GM12878 (cell line): ENCODE measurements at regions not wholly inside any gene's neighbourhood (a gene's known extent, or its start where the extent isn't known, plus 50 kb on each side); places are given as distances from the start of the nearest gene placed in this dataset.

Experiments
- ATF7 ChIP-seq: fragments of 450-650 bp; IDR thresholded peaks from 2 replicates; pipeline ENCODE4 v1.6.1; 2016; ENCODE audit warnings: low read depth, mild to moderate bottlenecking
- BRCA1 ChIP-seq: IDR thresholded peaks from 2 replicates; pipeline ENCODE4 v1.6.1; 2011; ENCODE audit warnings: low read depth, low read length, improper control_type of control experiment
- CHD2 ChIP-seq: IDR thresholded peaks from 2 replicates; pipeline ENCODE4 v1.6.1; 2011; ENCODE audit warnings: low read depth, low read length, improper control_type of control experiment, borderline replicate concordance
- EZH2 ChIP-seq: IDR thresholded peaks from 2 replicates; pipeline ENCODE4 v1.6.1; 2012; ENCODE audit warnings: low read depth, mild to moderate bottlenecking, control low read depth, inconsistent platforms, low read length, borderline replicate concordance; ENCODE audit not compliant: control insufficient read depth
- HCFC1 ChIP-seq: fragments of 150-350 bp; IDR thresholded peaks from 2 replicates; pipeline ENCODE4 v1.6.1; 2014; ENCODE audit warnings: low read length
- POLR2A ChIP-seq: IDR thresholded peaks from 2 replicates; pipeline ENCODE4 v1.6.1; 2011; ENCODE audit warnings: low read depth, mild to moderate bottlenecking, low read length
- POLR2AphosphoS5 ChIP-seq: IDR thresholded peaks from 2 replicates; pipeline ENCODE4 v1.6.1; 2011; ENCODE audit warnings: mild to moderate bottlenecking, low read length, inconsistent platforms
- RAD51 ChIP-seq: fragments of 450-650 bp; IDR thresholded peaks from 2 replicates; pipeline ENCODE4 v1.6.1; 2016; ENCODE audit warnings: moderate library complexity, mild to moderate bottlenecking, inconsistent platforms
- RFX5 ChIP-seq: IDR thresholded peaks from 2 replicates; pipeline ENCODE4 v1.6.1; 2011; ENCODE audit warnings: low read depth, low read length, improper control_type of control experiment
- TF ChIP-seq, protein P1 (sequence below), 3 experiments: IDR thresholded peaks in 2 of 3; conservative IDR thresholded peaks in 1 of 3; 2 replicates each; pipeline ENCODE4 v1.5.1; 2011; ENCODE audit warnings: low read depth in 3 of 3, low read length in 3 of 3, mild to moderate bottlenecking in 3 of 3, control low read depth in 2 of 3, moderate library complexity in 2 of 3, inconsistent platforms in 1 of 3, mixed read lengths in 1 of 3; ENCODE audit not compliant: control insufficient read depth in 2 of 3, insufficient read depth in 1 of 3; ENCODE audit errors: extremely low read depth in 1 of 3
- TF ChIP-seq, protein P2 (sequence below): fragments of 450-650 bp; IDR thresholded peaks from 2 replicates; pipeline ENCODE4 v1.6.1; 2017; ENCODE audit warnings: mild to moderate bottlenecking

DNA sequence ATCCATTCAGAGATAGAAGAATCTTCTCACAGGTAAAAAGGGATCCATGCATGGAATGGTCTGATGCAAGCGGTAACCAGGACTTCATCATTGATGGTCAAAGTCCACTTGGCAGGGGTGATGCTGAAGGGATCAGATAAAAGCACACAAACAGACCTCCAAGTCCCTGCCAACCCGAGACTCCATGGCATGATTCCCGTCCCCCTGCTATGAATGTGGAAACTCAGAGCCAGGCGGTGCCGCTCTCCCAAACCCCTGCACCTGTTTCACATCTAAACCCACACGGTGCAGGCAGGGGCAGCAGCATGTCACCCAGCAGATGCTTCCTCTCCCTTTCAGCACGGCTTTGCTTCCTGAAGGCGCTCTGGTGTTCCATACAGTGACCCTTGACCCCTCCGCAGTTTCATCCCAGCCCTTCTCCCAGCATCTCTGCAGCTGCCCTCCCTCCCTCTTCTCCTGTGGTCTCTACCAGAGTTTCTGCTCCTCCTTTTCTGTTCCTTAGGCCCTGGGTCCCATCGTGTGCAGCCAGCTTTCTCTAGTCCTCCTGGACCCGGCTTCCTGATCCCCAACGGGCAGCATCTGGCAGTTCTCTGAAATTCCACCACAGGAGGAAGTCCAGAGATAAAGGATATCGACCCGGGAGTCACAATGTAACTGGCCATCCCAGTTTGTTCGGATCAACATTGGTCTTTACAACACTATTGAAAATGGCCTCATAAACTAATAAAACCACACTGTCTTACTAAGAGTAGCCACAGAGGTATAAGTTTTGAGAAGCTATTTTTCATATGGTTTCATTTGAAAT is 235.0 kb downstream of the TTLL2 start:
- TF ChIP-seq RAD51, result no peak
- no peak for TF ChIP-seq POLR2A
- TF ChIP-seq RFX5, result no peak
- no peak for TF ChIP-seq ATF7
- TF ChIP-seq, protein P1, sequence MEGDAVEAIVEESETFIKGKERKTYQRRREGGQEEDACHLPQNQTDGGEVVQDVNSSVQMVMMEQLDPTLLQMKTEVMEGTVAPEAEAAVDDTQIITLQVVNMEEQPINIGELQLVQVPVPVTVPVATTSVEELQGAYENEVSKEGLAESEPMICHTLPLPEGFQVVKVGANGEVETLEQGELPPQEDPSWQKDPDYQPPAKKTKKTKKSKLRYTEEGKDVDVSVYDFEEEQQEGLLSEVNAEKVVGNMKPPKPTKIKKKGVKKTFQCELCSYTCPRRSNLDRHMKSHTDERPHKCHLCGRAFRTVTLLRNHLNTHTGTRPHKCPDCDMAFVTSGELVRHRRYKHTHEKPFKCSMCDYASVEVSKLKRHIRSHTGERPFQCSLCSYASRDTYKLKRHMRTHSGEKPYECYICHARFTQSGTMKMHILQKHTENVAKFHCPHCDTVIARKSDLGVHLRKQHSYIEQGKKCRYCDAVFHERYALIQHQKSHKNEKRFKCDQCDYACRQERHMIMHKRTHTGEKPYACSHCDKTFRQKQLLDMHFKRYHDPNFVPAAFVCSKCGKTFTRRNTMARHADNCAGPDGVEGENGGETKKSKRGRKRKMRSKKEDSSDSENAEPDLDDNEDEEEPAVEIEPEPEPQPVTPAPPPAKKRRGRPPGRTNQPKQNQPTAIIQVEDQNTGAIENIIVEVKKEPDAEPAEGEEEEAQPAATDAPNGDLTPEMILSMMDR (IDR thresholded peaks at IDR 0.05 in 2 of 3, conservative IDR thresholded peaks at IDR 0.05 in 1 of 3; ENCODE audit: control insufficient read depth in 2 of 3, extremely low read depth in 1 of 3, insufficient read depth in 1 of 3, low read depth in 3 of 3, low read length in 3 of 3), result no peak
- no peak for TF ChIP-seq EZH2
- TF ChIP-seq HCFC1, result no peak
- TF ChIP-seq BRCA1, result no peak
- no peak for TF ChIP-seq CHD2
- no peak for TF ChIP-seq POLR2AphosphoS5
- TF ChIP-seq, protein P2, sequence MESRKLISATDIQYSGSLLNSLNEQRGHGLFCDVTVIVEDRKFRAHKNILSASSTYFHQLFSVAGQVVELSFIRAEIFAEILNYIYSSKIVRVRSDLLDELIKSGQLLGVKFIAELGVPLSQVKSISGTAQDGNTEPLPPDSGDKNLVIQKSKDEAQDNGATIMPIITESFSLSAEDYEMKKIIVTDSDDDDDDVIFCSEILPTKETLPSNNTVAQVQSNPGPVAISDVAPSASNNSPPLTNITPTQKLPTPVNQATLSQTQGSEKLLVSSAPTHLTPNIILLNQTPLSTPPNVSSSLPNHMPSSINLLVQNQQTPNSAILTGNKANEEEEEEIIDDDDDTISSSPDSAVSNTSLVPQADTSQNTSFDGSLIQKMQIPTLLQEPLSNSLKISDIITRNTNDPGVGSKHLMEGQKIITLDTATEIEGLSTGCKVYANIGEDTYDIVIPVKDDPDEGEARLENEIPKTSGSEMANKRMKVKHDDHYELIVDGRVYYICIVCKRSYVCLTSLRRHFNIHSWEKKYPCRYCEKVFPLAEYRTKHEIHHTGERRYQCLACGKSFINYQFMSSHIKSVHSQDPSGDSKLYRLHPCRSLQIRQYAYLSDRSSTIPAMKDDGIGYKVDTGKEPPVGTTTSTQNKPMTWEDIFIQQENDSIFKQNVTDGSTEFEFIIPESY, result no peak
